Esophagus (tissue), 2 donors: ENCODE measurements at regions not wholly inside any gene's neighbourhood (a gene's known extent, or its start where the extent isn't known, plus 50 kb on each side); places are given as distances from the start of the nearest gene placed in this dataset.
"Not testable (repeated sequence)": the region's sequence is repeated elsewhere in the genome, so short reads cannot be mapped to it uniquely, and the experiment has no call there.

ENCODE experiments used
- H3K27ac ChIP-seq, 2 donors: one replicate each; pipeline ENCODE4 v1.5.1; 2013; ENCODE audit warnings: low read depth in 2 of 2, mild to moderate bottlenecking in 2 of 2, inconsistent platforms in 1 of 2, low read length in 1 of 2, moderate library complexity in 1 of 2
- H3K27me3 ChIP-seq, 2 donors: one replicate each; pipeline ENCODE4 v1.6.1; 2013; ENCODE audit warnings: low read length in 2 of 2, control low read depth in 1 of 2, mild to moderate bottlenecking in 1 of 2; ENCODE audit not compliant: insufficient read depth in 2 of 2, control insufficient read depth in 1 of 2
- H3K36me3 ChIP-seq, 2 donors: one replicate each; pipeline ENCODE4 v1.6.1; 2013; ENCODE audit warnings: low read length in 1 of 2; ENCODE audit not compliant: control insufficient read depth in 2 of 2, insufficient read depth in 2 of 2
- H3K4me1 ChIP-seq, 2 donors: one replicate each; pipeline ENCODE4 v1.6.1; 2013; ENCODE audit warnings: low read length in 1 of 2; ENCODE audit not compliant: control insufficient read depth in 2 of 2, insufficient read depth in 2 of 2
- H3K4me3 ChIP-seq, 2 donors: one replicate each; pipeline ENCODE4 v1.5.1; 2013; ENCODE audit warnings: low read length in 2 of 2, mild to moderate bottlenecking in 2 of 2, low read depth in 1 of 2, moderate library complexity in 1 of 2
- H3K9me3 ChIP-seq, 2 donors: one replicate each; pipeline ENCODE4 v1.6.1; 2013; ENCODE audit warnings: mild to moderate bottlenecking in 2 of 2, low read depth in 1 of 2, low read length in 1 of 2, moderate library complexity in 1 of 2; ENCODE audit not compliant: control insufficient read depth in 2 of 2, insufficient read depth in 1 of 2
- WGBS, 2 donors: extraction: QIAGEN DNeasy Blood & Tissue Kit; methylation state at CpG; one replicate each; pipeline ENCODE4 v1.1.7; 2013; 5-methylcytosine and 5-hydroxymethylcytosine counted together
- donor health status: healthy with polysubstance abuse.
- donor health status: Bipolar disorder and iron deficiency.

DNA sequence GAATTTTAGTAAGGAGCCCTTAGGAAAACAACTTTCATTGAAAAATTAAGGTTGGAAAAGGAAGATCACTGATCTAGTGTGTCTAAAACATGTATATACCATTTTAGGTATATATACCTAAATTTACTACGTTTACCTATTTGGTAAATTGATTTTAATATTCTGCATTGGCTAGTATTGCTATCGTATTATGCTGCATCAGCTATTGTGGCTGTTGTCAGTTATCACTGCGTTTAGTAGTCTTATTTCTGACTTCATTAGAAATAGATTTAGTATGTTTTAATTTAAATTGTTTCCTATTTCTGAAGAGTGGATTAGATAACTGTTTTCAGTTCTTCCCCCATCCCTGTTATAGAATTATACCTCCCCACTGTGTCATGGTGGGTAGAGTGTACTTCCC, 101.7 kb upstream of the ARG1 start:
- 88 to 90% methylated on average over 3 of the region's 3 CpGs for WGBS, 2 donors
- Histone ChIP-seq H3K27ac (no peak overlapping the region), H3K36me3 (no peaks in the 10 kb centered on the region), H3K4me3 (no peak overlapping the region), H3K9me3 (no peaks in the 10 kb centered on the region), H3K27me3 (no peaks in the 10 kb centered on the region), H3K4me1 (no peaks in the 10 kb centered on the region)

DNA sequence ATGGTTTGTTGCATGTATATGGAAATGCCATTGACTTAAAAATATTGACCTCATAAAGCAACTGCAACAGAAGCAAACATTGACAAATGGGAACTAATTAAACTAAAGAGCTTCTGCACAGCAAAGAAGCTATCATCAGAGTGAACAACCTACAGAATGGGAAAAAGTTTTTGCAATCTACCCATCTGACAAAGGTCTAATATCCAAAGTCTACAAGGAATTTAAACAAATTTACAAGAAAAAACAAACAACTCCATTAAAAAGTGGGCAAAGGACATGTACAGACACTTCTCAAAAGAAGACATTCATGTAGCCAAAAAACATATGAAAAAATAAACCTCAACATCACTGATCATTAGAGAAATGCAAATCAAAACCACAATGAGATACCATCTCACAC, 99.7 kb upstream of the ARG1 start:
- not testable (repeated sequence) for H3K4me3 ChIP-seq, H3K9me3 ChIP-seq, H3K27me3 ChIP-seq, H3K4me1 ChIP-seq, H3K36me3 ChIP-seq, H3K27ac ChIP-seq

- H3K4me1 ChIP-seq: no peaks in the 10 kb centered on the region
- H3K27me3 ChIP-seq: no peaks in the 10 kb centered on the region
- no peaks in the 10 kb centered on the region for H3K36me3 ChIP-seq
- no peak overlapping the region for H3K27ac ChIP-seq
- H3K9me3 ChIP-seq: no peaks in the 10 kb centered on the region
- WGBS, 2 donors: 82 to 83% methylated on average over 2 of the region's 2 CpGs
- H3K4me3 ChIP-seq: no peak overlapping the region
These were observed 96.7 kb upstream of the ARG1 start for GRCh38 chr6:131476362-131476761.

DNA sequence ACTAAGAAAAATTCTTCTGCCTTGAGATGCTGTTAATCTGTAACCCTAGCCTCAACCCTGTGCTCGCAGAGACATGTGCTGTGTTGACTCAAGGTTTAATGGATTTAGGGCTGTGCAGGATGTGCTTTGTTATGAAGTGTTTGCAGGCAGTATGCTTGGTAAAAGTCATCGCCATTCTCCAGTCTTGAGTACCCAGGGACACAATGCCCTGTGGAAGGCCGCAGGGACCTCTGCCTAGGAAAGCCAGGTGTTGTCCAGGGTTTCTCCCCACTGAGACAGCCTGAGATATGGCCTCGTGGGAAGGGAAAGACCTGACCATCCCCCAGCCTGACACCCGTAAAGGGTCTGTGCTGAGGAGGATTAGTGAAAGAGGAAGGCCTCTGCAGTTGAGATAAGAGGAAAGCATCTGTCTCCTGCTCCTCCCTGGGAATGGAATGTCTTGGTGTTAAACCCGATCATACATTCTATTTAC, 94.2 kb upstream of the ARG1 start:
- not testable (repeated sequence) for H3K4me1 ChIP-seq, H3K9me3 ChIP-seq, H3K36me3 ChIP-seq, H3K4me3 ChIP-seq, H3K27me3 ChIP-seq
- H3K27ac ChIP-seq: peak overlapping the region in 1 of 2 donors; percentile 13
- 35 to 40% methylated on average over 6 of the region's 6 CpGs for WGBS, 2 donors

DNA sequence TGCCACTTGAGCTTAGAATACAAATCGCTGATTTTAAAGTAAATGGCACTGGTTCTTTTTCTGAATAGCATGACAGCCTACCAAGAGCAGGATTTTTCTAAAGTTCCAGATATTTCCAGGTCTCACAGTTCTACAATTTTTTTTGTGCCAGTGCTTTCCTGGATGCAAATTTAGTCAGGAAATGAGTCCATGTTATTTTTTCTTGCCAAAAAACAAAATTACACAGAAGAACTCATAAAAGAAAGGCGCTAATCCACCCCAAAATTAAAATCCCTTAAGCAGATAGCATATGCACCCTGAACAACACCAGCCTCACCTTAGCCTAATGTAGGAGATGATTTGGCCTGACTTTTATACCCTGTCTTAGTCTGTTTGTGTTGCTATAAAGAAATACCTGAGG, 86.4 kb upstream of the ARG1 start:
- H3K4me3 ChIP-seq: no peak overlapping the region
- no peaks in the 10 kb centered on the region for H3K36me3 ChIP-seq
- no peaks in the 10 kb centered on the region for H3K4me1 ChIP-seq
- 90 to 92% methylated on average over 2 of the region's 2 CpGs for WGBS, 2 donors
- H3K9me3 ChIP-seq: no peaks in the 10 kb centered on the region
- H3K27ac ChIP-seq: no peak overlapping the region
- H3K27me3 ChIP-seq: no peaks in the 10 kb centered on the region

DNA sequence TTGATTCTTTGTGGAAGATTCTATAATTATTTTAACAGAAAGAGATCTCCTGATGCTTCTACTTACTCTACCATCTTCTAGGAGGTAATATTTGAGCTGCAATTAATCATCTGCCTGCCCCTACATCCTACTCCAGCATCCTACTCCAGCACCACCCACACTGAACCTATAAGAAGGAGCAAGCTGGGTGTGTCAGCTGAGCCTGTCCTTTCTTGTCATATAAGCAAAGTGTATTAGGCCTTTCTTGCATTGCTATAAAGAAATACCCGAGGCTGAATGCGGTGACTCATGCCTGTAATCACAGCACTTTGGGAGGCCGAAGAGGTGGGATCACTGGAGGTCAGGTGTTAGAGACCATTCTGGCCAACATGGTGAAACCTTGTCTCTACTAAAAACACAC, 84.2 kb upstream of the ARG1 start:
- no peaks in the 10 kb centered on the region for H3K27me3 ChIP-seq
- H3K4me3 ChIP-seq: no peak overlapping the region
- H3K4me1 ChIP-seq: no peaks in the 10 kb centered on the region
- H3K36me3 ChIP-seq: no peaks in the 10 kb centered on the region
- 54 to 69% methylated on average over 3 of the region's 3 CpGs for WGBS, 2 donors
- H3K27ac ChIP-seq: no peak overlapping the region
- H3K9me3 ChIP-seq: no peaks in the 10 kb centered on the region

GRCh38 chr6:131490441-131490840, 82.6 kb upstream of the ARG1 start:
- WGBS, 2 donors: 45 to 90% methylated on average over 3 of the region's 3 CpGs
- no peaks in the 10 kb centered on the region for H3K4me1 ChIP-seq
- peaks cover 0 to 2% of the 10 kb centered on the region in 2 donors for H3K9me3 ChIP-seq
- no peaks in the 10 kb centered on the region for H3K36me3 ChIP-seq
- H3K27ac ChIP-seq: no peak overlapping the region
- no peaks in the 10 kb centered on the region for H3K27me3 ChIP-seq
- H3K4me3 ChIP-seq: no peak overlapping the region

- WGBS, 2 donors: 92% methylated on average over 4 of the region's 4 CpGs
- Histone ChIP-seq H3K9me3 (peaks cover 0 to 2% of the 10 kb centered on the region in 2 donors), H3K27me3 (no peaks in the 10 kb centered on the region), H3K36me3 (no peaks in the 10 kb centered on the region), H3K27ac (no peak overlapping the region), H3K4me1 (no peaks in the 10 kb centered on the region), H3K4me3 (no peak overlapping the region)
These were observed 80.0 kb upstream of the ARG1 start for GRCh38 chr6:131492932-131493573.

- not testable (repeated sequence) for H3K4me1 ChIP-seq, H3K4me3 ChIP-seq, H3K27me3 ChIP-seq, H3K9me3 ChIP-seq, H3K27ac ChIP-seq, H3K36me3 ChIP-seq
- 86 to 87% methylated on average over 3 of the region's 5 CpGs for WGBS, 2 donors
These were observed 68.6 kb upstream of the ARG1 start for GRCh38 chr6:131504387-131504786.

DNA sequence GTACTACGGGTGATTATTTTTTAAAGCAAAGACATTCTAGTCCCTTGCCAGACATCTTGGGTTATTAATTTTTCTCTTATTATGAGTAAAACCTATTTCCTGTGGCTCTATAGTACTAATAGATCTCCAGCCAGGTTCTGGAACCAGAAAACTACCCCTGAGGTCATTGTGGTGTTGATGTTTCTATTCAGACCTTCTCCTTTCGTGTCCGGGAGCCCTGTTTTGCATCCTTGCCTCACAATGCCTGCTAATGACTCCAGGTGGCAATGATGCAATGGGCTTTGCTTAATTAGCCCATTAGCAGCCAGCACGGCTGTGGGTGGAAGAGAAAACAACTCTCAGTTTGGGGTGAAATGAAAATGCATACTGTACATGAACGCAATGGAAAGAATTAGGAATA, 62.9 kb upstream of the ARG1 start:
- Histone ChIP-seq H3K27ac (no peak overlapping the region), H3K36me3 (no peaks in the 10 kb centered on the region), H3K27me3 (no peaks in the 10 kb centered on the region), H3K9me3 (peaks cover 0 to 4% of the 10 kb centered on the region in 2 donors), H3K4me3 (no peak overlapping the region), H3K4me1 (no peaks in the 10 kb centered on the region)
- WGBS, 2 donors: 59 to 64% methylated on average over 5 of the region's 5 CpGs
